GM23338 (cell line): ENCODE measurements at regions not wholly inside any gene's neighbourhood (a gene's known extent, or its start where the extent isn't known, plus 50 kb on each side); places are given as distances from the start of the nearest gene placed in this dataset.

Experiments
- ATAC-seq: fragments of 200-7000 bp; cut with Tn5 transposase; 3 replicates; pipeline ENCODE4 v1.9.1; 2020
- DNase-seq: peaks from one replicate; pipeline ENCODE4 v3.0.0-alpha.2; 2015; ENCODE audit warnings: low spot score
- H2AFZ ChIP-seq: fragments of 200-600 bp; sonication (generic); 2 replicates; pipeline ENCODE4 v1.8.0; 2016; ENCODE audit warnings: antibody characterized with exemption, mild to moderate bottlenecking, moderate library complexity
- H3F3A ChIP-seq: fragments of 200-600 bp; sonication (generic); replicated peaks from 2 replicates; pipeline ENCODE4 v1.8.0; 2017; ENCODE audit warnings: antibody characterized with exemption, mixed run types, low read depth
- H3K27ac ChIP-seq: fragments of 200-600 bp; sonication (generic); 2 replicates; pipeline ENCODE4 v1.6.1; 2016; ENCODE audit warnings: low read depth
- H3K27me3 ChIP-seq: fragments of 200-600 bp; sonication (generic); 2 replicates; pipeline ENCODE4 v1.8.0; 2016; ENCODE audit warnings: mild to moderate bottlenecking, mixed run types, moderate library complexity; ENCODE audit not compliant: insufficient read depth
- H3K36me3 ChIP-seq: fragments of 200-600 bp; sonication (generic); 2 replicates; pipeline ENCODE4 v1.8.0; 2016; ENCODE audit warnings: mild to moderate bottlenecking; ENCODE audit not compliant: insufficient read depth
- H3K4me1 ChIP-seq: fragments of 200-600 bp; sonication (generic); 2 replicates; pipeline ENCODE4 v1.8.0; 2016; ENCODE audit warnings: mild to moderate bottlenecking, moderate library complexity; ENCODE audit not compliant: insufficient read depth
- H3K4me2 ChIP-seq: fragments of 200-600 bp; sonication (generic); 2 replicates; pipeline ENCODE4 v1.7.1; 2017; ENCODE audit warnings: mixed run types
- H3K4me3 ChIP-seq: fragments of 200-600 bp; sonication (generic); 2 replicates; pipeline ENCODE4 v1.6.1; 2016; ENCODE audit warnings: mixed run types
- H3K79me2 ChIP-seq: fragments of 200-600 bp; sonication (generic); replicated peaks from 2 replicates; pipeline ENCODE4 v1.8.0; 2017; ENCODE audit warnings: mild to moderate bottlenecking; ENCODE audit not compliant: insufficient read depth
- H3K9me2 ChIP-seq: fragments of 200-600 bp; sonication (generic); 2 replicates; pipeline ENCODE4 v1.8.0; 2017; ENCODE audit not compliant: insufficient read depth
- H4K20me1 ChIP-seq: fragments of 200-600 bp; sonication (generic); replicated peaks from 2 replicates; pipeline ENCODE4 v1.8.0; 2017; ENCODE audit warnings: mild to moderate bottlenecking; ENCODE audit not compliant: insufficient read depth
- H3K27ac Mint-ChIP-seq: 2 replicates; pipeline ENCODE4 v1.8.0; 2020; ENCODE audit warnings: inconsistent platforms, mild to moderate bottlenecking, moderate library complexity, mixed read lengths
- H3K27me3 Mint-ChIP-seq: 3 replicates; pipeline ENCODE4 v1.8.0; 2022; ENCODE audit warnings: low read depth, mild to moderate bottlenecking, moderate library complexity, mixed read lengths, inconsistent platforms; ENCODE audit not compliant: insufficient read depth, poor library complexity
- H3K36me3 Mint-ChIP-seq: 3 replicates; pipeline ENCODE4 v1.8.0; 2021; ENCODE audit warnings: low read depth, mild to moderate bottlenecking, inconsistent platforms, moderate library complexity, mixed read lengths
- H3K4me1 Mint-ChIP-seq: 3 replicates; pipeline ENCODE4 v1.8.0; 2020; ENCODE audit warnings: mild to moderate bottlenecking, inconsistent platforms, mixed read lengths
- H3K4me3 Mint-ChIP-seq: 3 replicates; pipeline ENCODE4 v1.8.0; 2021; ENCODE audit warnings: moderate library complexity, mild to moderate bottlenecking, inconsistent platforms, mixed read lengths
- H3K9me3 Mint-ChIP-seq: 3 replicates; pipeline ENCODE4 v1.8.0; 2020; ENCODE audit warnings: moderate library complexity, mild to moderate bottlenecking, inconsistent platforms, mixed read lengths
- CREB1 ChIP-seq: fragments of 250-450 bp; sonication (Bioruptor Pico); IDR thresholded peaks from 2 replicates; pipeline ENCODE4 v1.5.0; 2020; ENCODE audit warnings: low read depth, mild to moderate bottlenecking, moderate library complexity
- EZH2 ChIP-seq: fragments of 200-600 bp; sonication (generic); IDR thresholded peaks from one replicate; pipeline ENCODE4 v1.8.0; 2017; ENCODE audit warnings: antibody characterized with exemption, mild to moderate bottlenecking, low read depth; ENCODE audit not compliant: unreplicated experiment
- JUNB ChIP-seq: IDR thresholded peaks from one replicate; pipeline ENCODE4 v1.6.1; 2016; ENCODE audit warnings: antibody characterized with exemption; ENCODE audit not compliant: unreplicated experiment
- NANOG ChIP-seq: IDR thresholded peaks from 2 replicates; pipeline ENCODE4 v1.6.1; 2016; ENCODE audit warnings: antibody characterized with exemption, borderline replicate concordance
- ZNF114 ChIP-seq: fragments of 250-450 bp; sonication (Bioruptor Pico); IDR thresholded peaks from 2 replicates; pipeline ENCODE4 v1.5.0; 2020; ENCODE audit warnings: mild to moderate bottlenecking, moderate library complexity
- ZNF331 ChIP-seq: fragments of 250-450 bp; sonication (Bioruptor Pico); IDR thresholded peaks from 2 replicates; pipeline ENCODE4 v1.5.0; 2020; ENCODE audit warnings: low read depth, mild to moderate bottlenecking, moderate library complexity
- TF ChIP-seq, protein P1 (sequence below): IDR thresholded peaks from one replicate; pipeline ENCODE4 v1.6.1; 2018; ENCODE audit warnings: antibody characterized with exemption; ENCODE audit not compliant: unreplicated experiment
- TF ChIP-seq, protein P2 (sequence below): IDR thresholded peaks from 2 replicates; pipeline ENCODE4 v1.6.1; 2016; ENCODE audit warnings: antibody characterized with exemption
- TF ChIP-seq, protein P3 (sequence below): fragments of 250-450 bp; sonication (Bioruptor Pico); IDR thresholded peaks from 2 replicates; pipeline ENCODE4 v1.5.0; 2020; ENCODE audit warnings: mild to moderate bottlenecking, moderate library complexity
- TF ChIP-seq, protein P4 (sequence below), 2 experiments: fragments of 200-600 bp in 1 of 2; sonication (generic) in 1 of 2; conservative IDR thresholded peaks; 2 replicates each; pipeline versions ENCODE4 v1.5.1 to v1.6.1; 2016 to 2017; ENCODE audit warnings: antibody characterized with exemption in 2 of 2, low read depth in 2 of 2, mild to moderate bottlenecking in 2 of 2, moderate library complexity in 1 of 2

DNA sequence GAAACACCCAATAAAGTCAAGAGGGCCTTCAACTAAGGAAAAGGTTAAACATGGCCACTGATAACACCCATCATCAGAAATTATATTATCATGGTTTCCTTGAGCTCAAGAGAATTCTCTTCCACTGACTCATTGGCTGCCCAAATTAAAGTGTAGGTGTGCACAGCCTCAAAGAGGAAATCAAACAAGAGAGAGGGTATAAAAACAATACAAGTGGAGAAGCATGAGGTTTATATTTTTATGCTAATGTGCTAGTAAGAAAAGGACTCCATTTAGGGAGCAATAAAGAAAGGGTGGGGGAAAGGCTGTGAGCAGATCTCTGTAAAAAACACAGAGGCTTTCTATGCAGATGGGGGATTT, 168.8 kb upstream of the VRK2 start:
- no peak overlapping the region for H3K4me3 ChIP-seq
- no peak overlapping the region for H2AFZ ChIP-seq
- H4K20me1 ChIP-seq, result no peaks in the 10 kb centered on the region
- DNase-seq (no peak), ATAC-seq (no peak)
- H3K27ac ChIP-seq, result no peak overlapping the region
- TF ChIP-seq, protein P1, sequence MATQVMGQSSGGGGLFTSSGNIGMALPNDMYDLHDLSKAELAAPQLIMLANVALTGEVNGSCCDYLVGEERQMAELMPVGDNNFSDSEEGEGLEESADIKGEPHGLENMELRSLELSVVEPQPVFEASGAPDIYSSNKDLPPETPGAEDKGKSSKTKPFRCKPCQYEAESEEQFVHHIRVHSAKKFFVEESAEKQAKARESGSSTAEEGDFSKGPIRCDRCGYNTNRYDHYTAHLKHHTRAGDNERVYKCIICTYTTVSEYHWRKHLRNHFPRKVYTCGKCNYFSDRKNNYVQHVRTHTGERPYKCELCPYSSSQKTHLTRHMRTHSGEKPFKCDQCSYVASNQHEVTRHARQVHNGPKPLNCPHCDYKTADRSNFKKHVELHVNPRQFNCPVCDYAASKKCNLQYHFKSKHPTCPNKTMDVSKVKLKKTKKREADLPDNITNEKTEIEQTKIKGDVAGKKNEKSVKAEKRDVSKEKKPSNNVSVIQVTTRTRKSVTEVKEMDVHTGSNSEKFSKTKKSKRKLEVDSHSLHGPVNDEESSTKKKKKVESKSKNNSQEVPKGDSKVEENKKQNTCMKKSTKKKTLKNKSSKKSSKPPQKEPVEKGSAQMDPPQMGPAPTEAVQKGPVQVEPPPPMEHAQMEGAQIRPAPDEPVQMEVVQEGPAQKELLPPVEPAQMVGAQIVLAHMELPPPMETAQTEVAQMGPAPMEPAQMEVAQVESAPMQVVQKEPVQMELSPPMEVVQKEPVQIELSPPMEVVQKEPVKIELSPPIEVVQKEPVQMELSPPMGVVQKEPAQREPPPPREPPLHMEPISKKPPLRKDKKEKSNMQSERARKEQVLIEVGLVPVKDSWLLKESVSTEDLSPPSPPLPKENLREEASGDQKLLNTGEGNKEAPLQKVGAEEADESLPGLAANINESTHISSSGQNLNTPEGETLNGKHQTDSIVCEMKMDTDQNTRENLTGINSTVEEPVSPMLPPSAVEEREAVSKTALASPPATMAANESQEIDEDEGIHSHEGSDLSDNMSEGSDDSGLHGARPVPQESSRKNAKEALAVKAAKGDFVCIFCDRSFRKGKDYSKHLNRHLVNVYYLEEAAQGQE, result no peak
- TF ChIP-seq CREB1 (no peak), ZNF114 (CRISPR knock-in tag) (no peak), EZH2 (no peak), NANOG (no peak), JUNB (no peak), ZNF331 (CRISPR knock-in tag) (no peak)
- TF ChIP-seq, protein P2, sequence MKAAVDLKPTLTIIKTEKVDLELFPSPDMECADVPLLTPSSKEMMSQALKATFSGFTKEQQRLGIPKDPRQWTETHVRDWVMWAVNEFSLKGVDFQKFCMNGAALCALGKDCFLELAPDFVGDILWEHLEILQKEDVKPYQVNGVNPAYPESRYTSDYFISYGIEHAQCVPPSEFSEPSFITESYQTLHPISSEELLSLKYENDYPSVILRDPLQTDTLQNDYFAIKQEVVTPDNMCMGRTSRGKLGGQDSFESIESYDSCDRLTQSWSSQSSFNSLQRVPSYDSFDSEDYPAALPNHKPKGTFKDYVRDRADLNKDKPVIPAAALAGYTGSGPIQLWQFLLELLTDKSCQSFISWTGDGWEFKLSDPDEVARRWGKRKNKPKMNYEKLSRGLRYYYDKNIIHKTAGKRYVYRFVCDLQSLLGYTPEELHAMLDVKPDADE, result no peak
- TF ChIP-seq, protein P3, sequence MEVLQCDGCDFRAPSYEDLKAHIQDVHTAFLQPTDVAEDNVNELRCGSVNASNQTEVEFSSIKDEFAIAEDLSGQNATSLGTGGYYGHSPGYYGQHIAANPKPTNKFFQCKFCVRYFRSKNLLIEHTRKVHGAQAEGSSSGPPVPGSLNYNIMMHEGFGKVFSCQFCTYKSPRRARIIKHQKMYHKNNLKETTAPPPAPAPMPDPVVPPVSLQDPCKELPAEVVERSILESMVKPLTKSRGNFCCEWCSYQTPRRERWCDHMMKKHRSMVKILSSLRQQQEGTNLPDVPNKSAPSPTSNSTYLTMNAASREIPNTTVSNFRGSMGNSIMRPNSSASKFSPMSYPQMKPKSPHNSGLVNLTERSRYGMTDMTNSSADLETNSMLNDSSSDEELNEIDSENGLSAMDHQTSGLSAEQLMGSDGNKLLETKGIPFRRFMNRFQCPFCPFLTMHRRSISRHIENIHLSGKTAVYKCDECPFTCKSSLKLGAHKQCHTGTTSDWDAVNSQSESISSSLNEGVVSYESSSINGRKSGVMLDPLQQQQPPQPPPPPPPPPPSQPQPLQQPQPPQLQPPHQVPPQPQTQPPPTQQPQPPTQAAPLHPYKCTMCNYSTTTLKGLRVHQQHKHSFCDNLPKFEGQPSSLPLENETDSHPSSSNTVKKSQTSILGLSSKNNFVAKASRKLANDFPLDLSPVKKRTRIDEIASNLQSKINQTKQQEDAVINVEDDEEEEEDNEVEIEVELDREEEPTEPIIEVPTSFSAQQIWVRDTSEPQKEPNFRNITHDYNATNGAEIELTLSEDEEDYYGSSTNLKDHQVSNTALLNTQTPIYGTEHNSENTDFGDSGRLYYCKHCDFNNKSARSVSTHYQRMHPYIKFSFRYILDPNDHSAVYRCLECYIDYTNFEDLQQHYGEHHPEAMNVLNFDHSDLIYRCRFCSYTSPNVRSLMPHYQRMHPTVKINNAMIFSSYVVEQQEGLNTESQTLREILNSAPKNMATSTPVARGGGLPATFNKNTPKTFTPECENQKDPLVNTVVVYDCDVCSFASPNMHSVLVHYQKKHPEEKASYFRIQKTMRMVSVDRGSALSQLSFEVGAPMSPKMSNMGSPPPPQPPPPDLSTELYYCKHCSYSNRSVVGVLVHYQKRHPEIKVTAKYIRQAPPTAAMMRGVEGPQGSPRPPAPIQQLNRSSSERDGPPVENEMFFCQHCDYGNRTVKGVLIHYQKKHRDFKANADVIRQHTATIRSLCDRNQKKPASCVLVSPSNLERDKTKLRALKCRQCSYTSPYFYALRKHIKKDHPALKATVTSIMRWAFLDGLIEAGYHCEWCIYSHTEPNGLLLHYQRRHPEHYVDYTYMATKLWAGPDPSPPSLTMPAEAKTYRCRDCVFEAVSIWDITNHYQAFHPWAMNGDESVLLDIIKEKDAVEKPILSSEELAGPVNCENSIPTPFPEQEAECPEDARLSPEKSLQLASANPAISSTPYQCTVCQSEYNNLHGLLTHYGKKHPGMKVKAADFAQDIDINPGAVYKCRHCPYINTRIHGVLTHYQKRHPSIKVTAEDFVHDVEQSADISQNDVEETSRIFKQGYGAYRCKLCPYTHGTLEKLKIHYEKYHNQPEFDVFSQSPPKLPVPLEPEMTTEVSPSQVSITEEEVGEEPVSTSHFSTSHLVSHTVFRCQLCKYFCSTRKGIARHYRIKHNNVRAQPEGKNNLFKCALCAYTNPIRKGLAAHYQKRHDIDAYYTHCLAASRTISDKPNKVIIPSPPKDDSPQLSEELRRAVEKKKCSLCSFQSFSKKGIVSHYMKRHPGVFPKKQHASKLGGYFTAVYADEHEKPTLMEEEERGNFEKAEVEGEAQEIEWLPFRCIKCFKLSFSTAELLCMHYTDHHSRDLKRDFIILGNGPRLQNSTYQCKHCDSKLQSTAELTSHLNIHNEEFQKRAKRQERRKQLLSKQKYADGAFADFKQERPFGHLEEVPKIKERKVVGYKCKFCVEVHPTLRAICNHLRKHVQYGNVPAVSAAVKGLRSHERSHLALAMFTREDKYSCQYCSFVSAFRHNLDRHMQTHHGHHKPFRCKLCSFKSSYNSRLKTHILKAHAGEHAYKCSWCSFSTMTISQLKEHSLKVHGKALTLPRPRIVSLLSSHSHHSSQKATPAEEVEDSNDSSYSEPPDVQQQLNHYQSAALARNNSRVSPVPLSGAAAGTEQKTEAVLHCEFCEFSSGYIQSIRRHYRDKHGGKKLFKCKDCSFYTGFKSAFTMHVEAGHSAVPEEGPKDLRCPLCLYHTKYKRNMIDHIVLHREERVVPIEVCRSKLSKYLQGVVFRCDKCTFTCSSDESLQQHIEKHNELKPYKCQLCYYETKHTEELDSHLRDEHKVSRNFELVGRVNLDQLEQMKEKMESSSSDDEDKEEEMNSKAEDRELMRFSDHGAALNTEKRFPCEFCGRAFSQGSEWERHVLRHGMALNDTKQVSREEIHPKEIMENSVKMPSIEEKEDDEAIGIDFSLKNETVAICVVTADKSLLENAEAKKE (CRISPR knock-in tag), result no peak
- TF ChIP-seq, protein P4, sequence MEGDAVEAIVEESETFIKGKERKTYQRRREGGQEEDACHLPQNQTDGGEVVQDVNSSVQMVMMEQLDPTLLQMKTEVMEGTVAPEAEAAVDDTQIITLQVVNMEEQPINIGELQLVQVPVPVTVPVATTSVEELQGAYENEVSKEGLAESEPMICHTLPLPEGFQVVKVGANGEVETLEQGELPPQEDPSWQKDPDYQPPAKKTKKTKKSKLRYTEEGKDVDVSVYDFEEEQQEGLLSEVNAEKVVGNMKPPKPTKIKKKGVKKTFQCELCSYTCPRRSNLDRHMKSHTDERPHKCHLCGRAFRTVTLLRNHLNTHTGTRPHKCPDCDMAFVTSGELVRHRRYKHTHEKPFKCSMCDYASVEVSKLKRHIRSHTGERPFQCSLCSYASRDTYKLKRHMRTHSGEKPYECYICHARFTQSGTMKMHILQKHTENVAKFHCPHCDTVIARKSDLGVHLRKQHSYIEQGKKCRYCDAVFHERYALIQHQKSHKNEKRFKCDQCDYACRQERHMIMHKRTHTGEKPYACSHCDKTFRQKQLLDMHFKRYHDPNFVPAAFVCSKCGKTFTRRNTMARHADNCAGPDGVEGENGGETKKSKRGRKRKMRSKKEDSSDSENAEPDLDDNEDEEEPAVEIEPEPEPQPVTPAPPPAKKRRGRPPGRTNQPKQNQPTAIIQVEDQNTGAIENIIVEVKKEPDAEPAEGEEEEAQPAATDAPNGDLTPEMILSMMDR (conservative IDR thresholded peaks at IDR 0.05; ENCODE audit: low read depth in 2 of 2), result no peak
- H3F3A ChIP-seq, result no peaks in the 10 kb centered on the region
- H3K4me1 ChIP-seq, result no peaks in the 10 kb centered on the region
- Mint-ChIP-seq H3K4me1 (peaks cover 5% of the 10 kb centered on the region; the same call in 2 of the 3 replicates), H3K4me3 (no peak overlapping the region), H3K27ac (no peak overlapping the region), H3K9me3 (no peaks in the 10 kb centered on the region), H3K36me3 (no peaks in the 10 kb centered on the region), H3K27me3 (no peaks in the 10 kb centered on the region)
- H3K27me3 ChIP-seq, result no peaks in the 10 kb centered on the region
- H3K4me2 ChIP-seq, result no peak overlapping the region
- peaks cover 3% of the 10 kb centered on the region; the same call in 1 of the 2 replicates for H3K9me2 ChIP-seq
- no peaks in the 10 kb centered on the region for H3K79me2 ChIP-seq
- no peaks in the 10 kb centered on the region for H3K36me3 ChIP-seq
